ENCODE measurements at regions not wholly inside any gene's neighbourhood (a gene's known extent, or its start where the extent isn't known, plus 50 kb on each side); places are given as distances from the start of the nearest gene placed in this dataset.

DNA sequence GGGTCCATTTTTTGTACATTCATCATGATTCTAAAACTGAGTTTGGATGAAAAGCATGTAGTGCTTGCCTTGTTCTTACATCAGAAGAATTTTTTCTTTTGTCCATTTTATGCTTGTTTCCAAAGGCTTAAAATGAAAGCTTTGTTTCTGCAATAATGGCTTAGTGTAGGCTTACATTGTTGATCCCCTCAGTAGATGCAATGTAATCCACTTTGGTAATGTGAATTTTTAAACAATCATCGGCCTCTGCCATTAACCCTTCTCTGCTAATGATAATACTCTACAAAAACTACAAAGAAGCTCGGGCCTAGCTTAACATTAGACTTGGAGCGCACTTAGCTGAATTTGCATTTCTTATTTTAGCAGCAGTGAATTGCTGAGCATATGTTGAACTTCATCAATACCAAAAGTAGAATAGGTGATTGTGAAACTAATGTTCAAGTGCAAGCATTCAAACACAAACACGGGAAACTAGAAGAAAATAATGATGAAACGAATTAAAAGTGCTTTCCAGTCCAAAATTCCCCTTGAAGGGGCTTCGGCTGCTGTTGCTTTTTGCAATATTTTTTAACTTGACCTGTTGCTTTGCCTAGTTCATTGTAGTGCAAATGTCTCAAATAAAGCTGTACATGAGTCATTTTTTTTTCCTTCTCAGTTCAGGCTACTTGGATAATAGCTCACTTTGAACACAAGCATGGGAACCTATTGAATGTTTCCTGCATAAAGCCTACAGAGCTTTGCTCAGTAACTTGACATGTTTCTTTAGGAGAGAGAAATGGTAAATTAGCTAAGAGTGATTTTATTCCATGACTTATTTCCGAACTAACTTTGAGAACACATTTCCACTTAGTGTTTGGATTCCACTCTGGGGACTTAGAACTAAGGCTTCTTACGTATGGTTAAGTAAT lies 66.5 kb downstream of the SLIT2 start:
- Histone ChIP-seq H3K4me1 (no peaks in the 10 kb centered on the region), H3K4me3 (no peak overlapping the region), H3K9me3 (no peaks in the 10 kb centered on the region), H3K27ac (no peak overlapping the region), H3K27me3 (no peaks in the 10 kb centered on the region), H3K36me3 (replicated peaks in 1 of 2; ENCODE audit: insufficient read depth in 1 of 2, low read depth in 2 of 2) (no peaks in the 10 kb centered on the region)
- ATAC-seq, result no peak
- intact Hi-C loops (cut with DNase I), result no loop called here
- DNase-seq, result no peak
- TF ChIP-seq, protein P1, sequence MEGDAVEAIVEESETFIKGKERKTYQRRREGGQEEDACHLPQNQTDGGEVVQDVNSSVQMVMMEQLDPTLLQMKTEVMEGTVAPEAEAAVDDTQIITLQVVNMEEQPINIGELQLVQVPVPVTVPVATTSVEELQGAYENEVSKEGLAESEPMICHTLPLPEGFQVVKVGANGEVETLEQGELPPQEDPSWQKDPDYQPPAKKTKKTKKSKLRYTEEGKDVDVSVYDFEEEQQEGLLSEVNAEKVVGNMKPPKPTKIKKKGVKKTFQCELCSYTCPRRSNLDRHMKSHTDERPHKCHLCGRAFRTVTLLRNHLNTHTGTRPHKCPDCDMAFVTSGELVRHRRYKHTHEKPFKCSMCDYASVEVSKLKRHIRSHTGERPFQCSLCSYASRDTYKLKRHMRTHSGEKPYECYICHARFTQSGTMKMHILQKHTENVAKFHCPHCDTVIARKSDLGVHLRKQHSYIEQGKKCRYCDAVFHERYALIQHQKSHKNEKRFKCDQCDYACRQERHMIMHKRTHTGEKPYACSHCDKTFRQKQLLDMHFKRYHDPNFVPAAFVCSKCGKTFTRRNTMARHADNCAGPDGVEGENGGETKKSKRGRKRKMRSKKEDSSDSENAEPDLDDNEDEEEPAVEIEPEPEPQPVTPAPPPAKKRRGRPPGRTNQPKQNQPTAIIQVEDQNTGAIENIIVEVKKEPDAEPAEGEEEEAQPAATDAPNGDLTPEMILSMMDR (IDR thresholded peaks at IDR 0.05), result no peak
- TF ChIP-seq POLR2A (IDR thresholded peaks at IDR 0.05), result no peak
- 66 to 75% methylated on average over 8 of the region's 8 CpGs for WGBS, 2 donors

DNA sequence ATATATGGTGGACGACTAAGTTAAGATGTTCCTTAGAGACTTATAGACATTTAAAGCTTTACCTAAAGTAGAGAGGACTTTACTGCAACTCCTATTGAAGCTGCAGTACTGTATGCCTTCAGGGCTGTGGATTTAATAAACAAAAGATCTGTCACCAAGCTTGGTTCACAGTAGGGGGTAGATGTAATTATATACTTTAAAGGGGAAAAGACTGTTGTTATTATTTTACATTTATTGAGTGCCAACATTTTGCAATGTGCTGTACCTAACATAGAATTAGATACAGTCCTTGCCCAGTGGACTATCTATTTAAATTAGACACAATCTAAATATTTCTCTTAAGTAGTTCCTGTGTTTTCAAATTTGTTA lies 67.2 kb downstream of the SLIT2 start:
- Histone ChIP-seq H3K36me3 (replicated peaks in 1 of 2; ENCODE audit: insufficient read depth in 1 of 2, low read depth in 2 of 2) (no peaks in the 10 kb centered on the region), H3K4me3 (no peak overlapping the region), H3K27me3 (no peaks in the 10 kb centered on the region), H3K4me1 (no peaks in the 10 kb centered on the region), H3K9me3 (no peaks in the 10 kb centered on the region), H3K27ac (no peak overlapping the region)
- DNase-seq (no peak), ATAC-seq (no peak)
- TF ChIP-seq POLR2A (IDR thresholded peaks at IDR 0.05), result no peak
- TF ChIP-seq, protein P1 (IDR thresholded peaks at IDR 0.05), result no peak
- 59 to 62% methylated on average over 1 of the region's 1 CpG for WGBS, 2 donors
- intact Hi-C loops (cut with DNase I), result no loop called here

DNA sequence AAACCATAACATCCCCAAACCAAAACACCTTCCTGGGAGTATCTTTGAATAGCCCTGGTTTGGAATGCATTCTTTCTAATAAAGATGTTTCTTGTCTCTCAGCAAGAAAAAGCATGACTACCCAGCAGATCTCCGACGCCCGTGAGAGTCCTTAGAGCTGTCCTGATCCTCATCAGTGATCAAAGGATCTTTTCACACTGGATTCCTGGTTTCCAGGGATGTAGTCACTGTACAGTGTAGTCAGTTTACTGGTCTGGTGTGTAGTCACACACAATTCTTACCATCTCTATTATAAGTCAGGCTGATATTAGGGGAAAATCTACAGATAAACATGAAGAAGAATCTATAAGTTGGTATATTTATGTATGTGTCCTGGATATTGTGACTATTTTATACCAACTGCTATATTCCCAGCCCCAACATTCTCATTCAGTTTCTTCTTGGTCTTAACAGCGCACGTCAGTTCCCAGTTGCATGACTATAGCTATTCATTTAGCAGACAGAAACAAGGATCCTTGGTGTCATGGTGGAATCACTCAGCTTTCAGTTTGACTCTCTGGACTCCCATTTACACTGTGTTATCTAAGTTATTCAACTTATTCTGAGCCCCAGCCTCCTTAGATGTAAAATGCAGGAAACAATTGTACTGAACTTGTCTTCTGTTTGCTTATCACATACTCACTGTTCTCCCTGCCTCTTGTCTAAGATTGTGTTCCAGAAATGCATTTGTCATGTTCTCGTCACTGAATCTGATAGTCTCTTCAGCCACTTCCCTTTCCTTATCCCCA lies 68.3 kb downstream of the SLIT2 start:
- H3K36me3 ChIP-seq (replicated peaks in 1 of 2; ENCODE audit: insufficient read depth in 1 of 2, low read depth in 2 of 2), result no peaks in the 10 kb centered on the region
- no peaks in the 10 kb centered on the region for H3K9me3 ChIP-seq
- H3K27ac ChIP-seq, result no peak overlapping the region
- TF ChIP-seq, protein P1 (IDR thresholded peaks at IDR 0.05), result no peak
- no peak for TF ChIP-seq POLR2A (IDR thresholded peaks at IDR 0.05)
- intact Hi-C loops (cut with DNase I), result no loop called here
- WGBS, 2 donors, result 80 to 85% methylated on average over 6 of the region's 6 CpGs
- no peaks in the 10 kb centered on the region for H3K27me3 ChIP-seq
- ATAC-seq (no peak), DNase-seq (no peak)
- H3K4me1 ChIP-seq, result no peaks in the 10 kb centered on the region
- H3K4me3 ChIP-seq, result no peak overlapping the region

DNA sequence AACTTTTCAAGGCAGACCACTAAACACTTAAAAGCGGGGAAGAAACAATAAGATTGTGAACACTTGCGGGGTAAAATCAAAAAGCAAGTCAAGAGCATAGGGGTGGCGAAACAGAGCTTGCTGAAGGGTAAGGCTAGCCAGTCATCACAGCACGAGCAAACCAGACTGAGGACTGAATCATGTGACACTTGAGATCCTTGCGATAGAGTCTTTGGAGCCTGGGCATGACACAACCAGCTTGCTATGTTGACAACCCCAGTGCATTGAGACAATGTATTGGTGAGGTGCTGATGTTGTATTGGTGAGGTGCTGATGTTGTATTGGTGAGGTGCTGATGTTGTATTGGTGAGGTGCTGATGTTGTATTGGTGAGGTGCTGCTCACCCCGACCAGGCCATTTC lies 72.3 kb downstream of the SLIT2 start:
- H3K27me3 ChIP-seq, result no peaks in the 10 kb centered on the region
- TF ChIP-seq, protein P1 (IDR thresholded peaks at IDR 0.05), result no peak
- no peak for TF ChIP-seq POLR2A (IDR thresholded peaks at IDR 0.05)
- H3K4me3 ChIP-seq, result no peak overlapping the region
- 80 to 88% methylated on average over 6 of the region's 6 CpGs for WGBS, 2 donors
- H3K27ac ChIP-seq, result no peak overlapping the region
- H3K9me3 ChIP-seq, result no peaks in the 10 kb centered on the region
- no peaks in the 10 kb centered on the region for H3K4me1 ChIP-seq
- H3K36me3 ChIP-seq (replicated peaks in 1 of 2; ENCODE audit: insufficient read depth in 1 of 2, low read depth in 2 of 2), result no peaks in the 10 kb centered on the region
- no peak for ATAC-seq
- intact Hi-C loops (cut with DNase I), result no loop called here
- no peak for DNase-seq
